PC-9 (cell line): ENCODE measurements at regions not wholly inside any gene's neighbourhood (a gene's known extent, or its start where the extent isn't known, plus 50 kb on each side); places are given as distances from the start of the nearest gene placed in this dataset.
"Not testable (repeated sequence)": the region's sequence is repeated elsewhere in the genome, so short reads cannot be mapped to it uniquely, and the experiment has no call there.

Source experiments
- BruUV-seq: library from RNA; stranded (reverse); fragments of 400-500 nt; replicated peaks from 2 replicates; lab custom pipeline; 2021; lab: Mats Ljungman, UMichigan
- CTCF ChIA-PET: fragments of 300-600 bp; sonication (Branson Sonifier 250); formaldehyde crosslinking; loops from one replicate; lab custom pipeline; 2022; ENCODE audit warnings: antibody characterized with exemption; lab: Charles Lee
- POLR2A ChIA-PET: fragments of 300-600 bp; sonication (Branson Sonifier 250); formaldehyde crosslinking; loops from one replicate; lab custom pipeline; 2022; ENCODE audit warnings: antibody characterized with exemption; ENCODE audit not compliant: unreplicated experiment; lab: Charles Lee
- DNase-seq, 2 experiments: peaks; one replicate each; pipeline versions ENCODE4 v3.0.0 to v3.0.0-alpha.2; 2015 to 2022; ENCODE audit warnings: mixed read lengths in 1 of 2
- H2AFZ ChIP-seq: fragments of 200-600 bp; sonication (generic); 2 replicates; pipeline ENCODE4 v1.8.1; 2017; ENCODE audit warnings: antibody characterized with exemption
- H3F3A ChIP-seq: fragments of 200-600 bp; sonication (generic); 2 replicates; pipeline ENCODE4 v1.8.1; 2017; ENCODE audit warnings: antibody characterized with exemption, mild to moderate bottlenecking, low read depth; ENCODE audit not compliant: insufficient read depth
- H3K27ac ChIP-seq: fragments of 200-600 bp; sonication (generic); 2 replicates; pipeline ENCODE4 v1.6.1; 2016; ENCODE audit warnings: mixed run types
- H3K27me3 ChIP-seq: fragments of 200-600 bp; sonication (generic); 2 replicates; pipeline ENCODE4 v1.6.1; 2016; ENCODE audit warnings: low read depth, mixed run types; ENCODE audit not compliant: insufficient read depth
- H3K36me3 ChIP-seq: fragments of 200-600 bp; sonication (generic); 2 replicates; pipeline ENCODE4 v1.6.1; 2016; ENCODE audit warnings: low read depth, mixed run types
- H3K4me1 ChIP-seq: fragments of 200-600 bp; sonication (generic); replicated peaks from 2 replicates; pipeline ENCODE4 v1.6.1; 2016; ENCODE audit warnings: mixed run types; ENCODE audit not compliant: insufficient read depth
- H3K4me2 ChIP-seq: fragments of 200-600 bp; sonication (generic); 2 replicates; pipeline ENCODE4 v1.6.1; 2017; ENCODE audit warnings: mixed run types
- H3K4me3 ChIP-seq: fragments of 200-600 bp; sonication (generic); 2 replicates; pipeline ENCODE4 v1.6.1; 2016; ENCODE audit warnings: mixed run types
- H3K79me2 ChIP-seq: fragments of 200-600 bp; sonication (generic); 2 replicates; pipeline ENCODE4 v1.6.1; 2017; ENCODE audit warnings: low read depth, mixed run types
- H3K9me2 ChIP-seq: fragments of 200-600 bp; sonication (generic); 2 replicates; pipeline ENCODE4 v1.8.1; 2017; ENCODE audit warnings: mild to moderate bottlenecking; ENCODE audit not compliant: insufficient read depth
- H3K9me3 ChIP-seq: fragments of 200-600 bp; sonication (generic); 2 replicates; pipeline ENCODE4 v1.8.1; 2016; ENCODE audit warnings: low read depth; ENCODE audit not compliant: insufficient read depth
- H4K20me1 ChIP-seq: fragments of 200-600 bp; sonication (generic); 2 replicates; pipeline ENCODE4 v1.8.1; 2017; ENCODE audit not compliant: insufficient read depth
- EZH2 ChIP-seq: fragments of 200-600 bp; sonication (generic); IDR thresholded peaks from 2 replicates; pipeline ENCODE4 v1.8.0; 2017; ENCODE audit warnings: antibody characterized with exemption, low read depth
- intact Hi-C: fragments of 100-400 bp; cut with micrococcal nuclease; formaldehyde crosslinking; loops from one replicate; pipeline ENCODE4 v1.10.0; 2022; ENCODE audit not compliant: unreplicated experiment
- TF ChIP-seq, protein P1 (sequence below): fragments of 200-600 bp; sonication (generic); conservative IDR thresholded peaks from 2 replicates; pipeline ENCODE4 v1.6.1; 2017; ENCODE audit warnings: mixed run types, antibody characterized with exemption, mild to moderate bottlenecking, moderate library complexity

DNA sequence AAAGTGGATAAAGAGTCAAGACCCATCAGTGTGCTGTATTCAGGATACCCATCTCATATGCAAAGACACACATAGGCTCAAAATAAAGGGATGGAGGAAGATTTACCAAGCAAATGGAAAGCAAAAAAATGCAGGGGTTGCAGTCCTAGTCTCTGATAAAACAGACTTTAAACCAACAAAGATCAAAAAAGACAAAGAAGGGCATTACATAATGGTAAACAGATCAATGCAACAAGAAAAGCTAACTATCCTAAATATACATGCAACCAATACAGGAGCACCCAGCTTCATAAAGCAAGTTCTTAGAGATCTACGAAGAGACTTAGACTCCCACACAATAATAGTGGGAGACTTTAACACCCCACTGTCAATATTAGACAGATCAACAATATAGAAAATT lies 66.7 kb upstream of the LIPC start:
- Histone ChIP-seq H3K4me1 (peaks cover 31% of the 10 kb centered on the region), H3F3A (peaks cover 15% of the 10 kb centered on the region)
- H3K79me2 ChIP-seq, DNase-seq, BruUV-seq, H2AFZ ChIP-seq, CTCF ChIA-PET, H3K27ac ChIP-seq, H3K4me3 ChIP-seq, H4K20me1 ChIP-seq, intact Hi-C loops, H3K27me3 ChIP-seq, H3K9me3 ChIP-seq, H3K4me2 ChIP-seq, H3K9me2 ChIP-seq, H3K36me3 ChIP-seq: not testable (repeated sequence)
- POLR2A ChIA-PET = interaction anchor here (0.7 kb wide), 1 partner anchor 71 kb away, joined by 3 read pairs; no protein-coding TSS in a partner anchor

- Histone ChIP-seq H3K4me1 (no peaks in the 10 kb centered on the region), H3K27me3 (no peaks in the 10 kb centered on the region), H3K9me3 (no peaks in the 10 kb centered on the region), H3K36me3 (no peaks in the 10 kb centered on the region), H3K9me2 (no peaks in the 10 kb centered on the region), H3K27ac (no peak overlapping the region), H3K4me2 (no peak overlapping the region), H3F3A (no peaks in the 10 kb centered on the region), H4K20me1 (no peaks in the 10 kb centered on the region), H3K4me3 (no peak overlapping the region), H3K79me2 (no peaks in the 10 kb centered on the region), H2AFZ (no peak overlapping the region)
- intact Hi-C loops = no loop called here
- ChIA-PET POLR2A (no interaction called here), CTCF (no interaction called here)
- DNase-seq = no peak
- no TSS peak for BruUV-seq
- TF ChIP-seq, protein P1, sequence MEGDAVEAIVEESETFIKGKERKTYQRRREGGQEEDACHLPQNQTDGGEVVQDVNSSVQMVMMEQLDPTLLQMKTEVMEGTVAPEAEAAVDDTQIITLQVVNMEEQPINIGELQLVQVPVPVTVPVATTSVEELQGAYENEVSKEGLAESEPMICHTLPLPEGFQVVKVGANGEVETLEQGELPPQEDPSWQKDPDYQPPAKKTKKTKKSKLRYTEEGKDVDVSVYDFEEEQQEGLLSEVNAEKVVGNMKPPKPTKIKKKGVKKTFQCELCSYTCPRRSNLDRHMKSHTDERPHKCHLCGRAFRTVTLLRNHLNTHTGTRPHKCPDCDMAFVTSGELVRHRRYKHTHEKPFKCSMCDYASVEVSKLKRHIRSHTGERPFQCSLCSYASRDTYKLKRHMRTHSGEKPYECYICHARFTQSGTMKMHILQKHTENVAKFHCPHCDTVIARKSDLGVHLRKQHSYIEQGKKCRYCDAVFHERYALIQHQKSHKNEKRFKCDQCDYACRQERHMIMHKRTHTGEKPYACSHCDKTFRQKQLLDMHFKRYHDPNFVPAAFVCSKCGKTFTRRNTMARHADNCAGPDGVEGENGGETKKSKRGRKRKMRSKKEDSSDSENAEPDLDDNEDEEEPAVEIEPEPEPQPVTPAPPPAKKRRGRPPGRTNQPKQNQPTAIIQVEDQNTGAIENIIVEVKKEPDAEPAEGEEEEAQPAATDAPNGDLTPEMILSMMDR = no peak
- no peak for TF ChIP-seq EZH2
These were observed 62.5 kb upstream of the LIPC start for GRCh38 chr15:58369261-58369701.

- Histone ChIP-seq H3F3A (no peaks in the 10 kb centered on the region), H3K79me2 (no peaks in the 10 kb centered on the region), H3K27me3 (no peaks in the 10 kb centered on the region), H3K36me3 (no peaks in the 10 kb centered on the region), H2AFZ (no peak overlapping the region), H3K27ac (no peak overlapping the region), H3K4me1 (no peaks in the 10 kb centered on the region), H3K4me3 (no peak overlapping the region), H3K9me3 (no peaks in the 10 kb centered on the region), H4K20me1 (no peaks in the 10 kb centered on the region), H3K4me2 (no peak overlapping the region), H3K9me2 (no peaks in the 10 kb centered on the region)
- intact Hi-C loops = no loop called here
- DNase-seq = no peak
- ChIA-PET CTCF (no interaction called here), POLR2A (no interaction called here)
- TF ChIP-seq EZH2 = no peak
- TF ChIP-seq, protein P1 = no peak
- no TSS peak for BruUV-seq
These were observed 61.8 kb upstream of the LIPC start for GRCh38 chr15:58369956-58370355.

DNA sequence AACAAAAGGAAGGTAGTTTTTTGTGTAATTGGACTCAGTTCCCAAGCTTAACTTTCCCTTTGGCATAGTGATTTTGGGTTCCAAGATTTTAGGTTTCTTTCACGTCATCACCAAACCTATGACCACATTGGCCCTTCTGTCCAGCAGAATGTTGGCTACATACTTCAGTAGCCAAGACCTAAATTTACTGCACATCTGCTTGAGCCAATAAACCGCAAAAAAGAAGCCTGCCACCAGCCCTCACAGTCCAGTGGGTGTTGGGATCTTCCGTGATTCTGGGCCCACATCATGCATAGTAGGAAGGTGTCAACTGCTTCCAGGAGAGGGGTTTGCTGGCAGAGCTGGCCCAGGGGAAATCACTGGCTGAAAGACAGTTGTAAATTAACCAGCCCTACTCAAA lies 57.6 kb upstream of the LIPC start:
- no peaks in the 10 kb centered on the region for H3K79me2 ChIP-seq
- H2AFZ ChIP-seq = no peak overlapping the region
- H3K36me3 ChIP-seq = no peaks in the 10 kb centered on the region
- H3K4me1 ChIP-seq = no peaks in the 10 kb centered on the region
- H3K27me3 ChIP-seq = no peaks in the 10 kb centered on the region
- BruUV-seq = no TSS peak
- H4K20me1 ChIP-seq = no peaks in the 10 kb centered on the region
- TF ChIP-seq, protein P1 = no peak
- no peak for TF ChIP-seq EZH2
- H3K27ac ChIP-seq = no peak overlapping the region
- no peak for DNase-seq
- no peaks in the 10 kb centered on the region for H3K9me3 ChIP-seq
- intact Hi-C loops = no loop called here
- CTCF ChIA-PET = no interaction called here
- H3K9me2 ChIP-seq = no peaks in the 10 kb centered on the region
- no peaks in the 10 kb centered on the region for H3F3A ChIP-seq
- H3K4me3 ChIP-seq = no peak overlapping the region
- POLR2A ChIA-PET = interaction anchor here (0.7 kb wide), 1 partner anchor 28 kb away, joined by 3 read pairs; no protein-coding TSS in a partner anchor
- no peak overlapping the region for H3K4me2 ChIP-seq
